ENCODE measurements at regions not wholly inside any gene's neighbourhood (a gene's known extent, or its start where the extent isn't known, plus 50 kb on each side); places are given as distances from the start of the nearest gene placed in this dataset.

DNA sequence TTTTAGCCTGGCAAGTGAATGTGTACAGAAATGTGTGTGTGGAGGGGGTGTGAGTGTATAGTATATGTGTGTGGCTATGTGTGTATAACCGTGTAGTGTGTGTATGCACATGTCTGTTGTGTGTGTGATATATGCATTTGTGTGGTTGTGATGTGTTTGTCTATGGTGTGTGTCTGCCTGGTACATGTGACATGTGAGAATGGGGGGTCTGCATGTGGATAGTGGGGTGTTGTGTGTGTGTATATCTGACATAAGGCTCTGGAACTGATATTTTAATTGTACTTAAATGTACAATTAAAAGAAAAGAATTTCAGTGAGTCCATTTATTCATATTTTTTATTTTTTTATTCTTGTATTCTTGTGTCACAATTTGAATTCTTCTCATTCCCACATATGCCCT, 57.2 kb upstream of the CNR1 start:
- no peak for DNase-seq

GRCh38 chr6:88220493-88220892, 54.3 kb upstream of the CNR1 start:
- no peak for DNase-seq

DNA sequence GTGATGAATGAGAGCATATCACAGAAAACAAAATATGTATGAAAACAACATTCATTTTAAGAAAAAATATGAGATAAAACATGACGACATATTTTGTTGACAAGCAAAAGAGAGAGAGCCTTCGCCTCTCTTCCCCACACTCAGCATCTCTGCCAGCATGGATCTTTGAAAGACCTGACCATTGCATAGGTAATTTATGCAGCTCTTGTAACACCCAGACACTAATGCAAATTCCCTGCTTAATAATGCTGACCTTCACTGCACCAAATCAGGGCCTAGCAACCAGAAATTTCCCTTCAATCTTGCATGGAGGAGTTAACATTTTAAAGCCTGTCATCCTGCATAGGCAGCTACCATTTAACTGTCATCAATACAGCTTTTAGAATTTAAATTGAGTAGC, 50.0 kb upstream of the CNR1 start:
- DNase-seq = no peak
